ENCODE measurements at regions not wholly inside any gene's neighbourhood (a gene's known extent, or its start where the extent isn't known, plus 50 kb on each side); places are given as distances from the start of the nearest gene placed in this dataset.

DNA sequence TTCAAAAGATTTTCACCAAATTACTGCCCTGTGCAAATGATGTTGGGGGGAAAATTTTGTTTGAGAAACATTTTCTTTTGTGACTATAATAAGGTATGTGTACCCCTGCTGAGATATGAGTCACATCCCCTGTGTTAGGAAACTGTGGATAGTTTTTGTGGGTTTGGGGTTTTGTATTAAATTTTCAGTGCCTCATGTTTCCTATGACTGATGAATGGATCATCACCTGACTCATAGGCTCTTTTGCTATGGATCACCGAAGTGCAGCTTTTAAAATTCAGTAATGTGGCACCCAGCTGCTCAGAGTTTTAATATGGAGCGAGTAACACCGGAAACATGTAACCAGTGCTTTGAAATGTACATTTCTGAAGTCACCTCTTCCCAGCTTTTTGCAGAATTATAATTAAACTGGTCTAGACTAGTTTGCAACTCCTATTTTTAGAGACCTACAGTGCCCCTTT lies 167.4 kb upstream of the HMGA2 start:
- TF ChIP-seq FOXM1 (IDR thresholded peaks at IDR 0.05; ENCODE audit: borderline replicate concordance, low read depth): peak; percentile 100
- peak; percentile 100 for TF ChIP-seq EP300 (IDR thresholded peaks at IDR 0.05; ENCODE audit: borderline replicate concordance)
- peak; percentile 54; the same call in 1 of the 2 replicates for TF ChIP-seq CREB1 (IDR thresholded peaks at IDR 0.05; ENCODE audit: low read depth)
- peak; percentile 95 for TF ChIP-seq NFIC (IDR thresholded peaks at IDR 0.05)
- TF ChIP-seq TEAD4 (IDR thresholded peaks at IDR 0.05): peak; percentile 96
- 0 out of 2 replicates have a peak, but pooled peaks have one; percentile 27 for TF ChIP-seq TAF1 (IDR thresholded peaks at IDR 0.05; ENCODE audit: low read depth)
- peak; percentile 49; the same call in 1 of the 2 replicates for TF ChIP-seq YY1 (IDR thresholded peaks at IDR 0.05; ENCODE audit: low read depth)
- peak; percentile 99 for TF ChIP-seq TCF12 (IDR thresholded peaks at IDR 0.05; ENCODE audit: low read depth)
- peak; percentile 94 for TF ChIP-seq CEBPB (IDR thresholded peaks at IDR 0.05)
- TF ChIP-seq RAD21 (IDR thresholded peaks at IDR 0.05; ENCODE audit: low read depth): peak; percentile 38; the same call in 1 of the 2 replicates
- TF ChIP-seq ZBTB7A (IDR thresholded peaks at IDR 0.05; ENCODE audit: low read depth): no peak
- TF ChIP-seq, protein P1, sequence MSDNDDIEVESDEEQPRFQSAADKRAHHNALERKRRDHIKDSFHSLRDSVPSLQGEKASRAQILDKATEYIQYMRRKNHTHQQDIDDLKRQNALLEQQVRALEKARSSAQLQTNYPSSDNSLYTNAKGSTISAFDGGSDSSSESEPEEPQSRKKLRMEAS (IDR thresholded peaks at IDR 0.05): no peak; the same call in 1 of the 2 replicates
- TF ChIP-seq, protein P2, sequence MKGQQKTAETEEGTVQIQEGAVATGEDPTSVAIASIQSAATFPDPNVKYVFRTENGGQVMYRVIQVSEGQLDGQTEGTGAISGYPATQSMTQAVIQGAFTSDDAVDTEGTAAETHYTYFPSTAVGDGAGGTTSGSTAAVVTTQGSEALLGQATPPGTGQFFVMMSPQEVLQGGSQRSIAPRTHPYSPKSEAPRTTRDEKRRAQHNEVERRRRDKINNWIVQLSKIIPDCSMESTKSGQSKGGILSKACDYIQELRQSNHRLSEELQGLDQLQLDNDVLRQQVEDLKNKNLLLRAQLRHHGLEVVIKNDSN (IDR thresholded peaks at IDR 0.05): peak; percentile 66
- TF ChIP-seq EGR1 (IDR thresholded peaks at IDR 0.05): no peak
- TF ChIP-seq, protein P3, sequence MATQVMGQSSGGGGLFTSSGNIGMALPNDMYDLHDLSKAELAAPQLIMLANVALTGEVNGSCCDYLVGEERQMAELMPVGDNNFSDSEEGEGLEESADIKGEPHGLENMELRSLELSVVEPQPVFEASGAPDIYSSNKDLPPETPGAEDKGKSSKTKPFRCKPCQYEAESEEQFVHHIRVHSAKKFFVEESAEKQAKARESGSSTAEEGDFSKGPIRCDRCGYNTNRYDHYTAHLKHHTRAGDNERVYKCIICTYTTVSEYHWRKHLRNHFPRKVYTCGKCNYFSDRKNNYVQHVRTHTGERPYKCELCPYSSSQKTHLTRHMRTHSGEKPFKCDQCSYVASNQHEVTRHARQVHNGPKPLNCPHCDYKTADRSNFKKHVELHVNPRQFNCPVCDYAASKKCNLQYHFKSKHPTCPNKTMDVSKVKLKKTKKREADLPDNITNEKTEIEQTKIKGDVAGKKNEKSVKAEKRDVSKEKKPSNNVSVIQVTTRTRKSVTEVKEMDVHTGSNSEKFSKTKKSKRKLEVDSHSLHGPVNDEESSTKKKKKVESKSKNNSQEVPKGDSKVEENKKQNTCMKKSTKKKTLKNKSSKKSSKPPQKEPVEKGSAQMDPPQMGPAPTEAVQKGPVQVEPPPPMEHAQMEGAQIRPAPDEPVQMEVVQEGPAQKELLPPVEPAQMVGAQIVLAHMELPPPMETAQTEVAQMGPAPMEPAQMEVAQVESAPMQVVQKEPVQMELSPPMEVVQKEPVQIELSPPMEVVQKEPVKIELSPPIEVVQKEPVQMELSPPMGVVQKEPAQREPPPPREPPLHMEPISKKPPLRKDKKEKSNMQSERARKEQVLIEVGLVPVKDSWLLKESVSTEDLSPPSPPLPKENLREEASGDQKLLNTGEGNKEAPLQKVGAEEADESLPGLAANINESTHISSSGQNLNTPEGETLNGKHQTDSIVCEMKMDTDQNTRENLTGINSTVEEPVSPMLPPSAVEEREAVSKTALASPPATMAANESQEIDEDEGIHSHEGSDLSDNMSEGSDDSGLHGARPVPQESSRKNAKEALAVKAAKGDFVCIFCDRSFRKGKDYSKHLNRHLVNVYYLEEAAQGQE (IDR thresholded peaks at IDR 0.05; ENCODE audit: low read depth): peak; percentile 25; the same call in 1 of the 2 replicates

DNA sequence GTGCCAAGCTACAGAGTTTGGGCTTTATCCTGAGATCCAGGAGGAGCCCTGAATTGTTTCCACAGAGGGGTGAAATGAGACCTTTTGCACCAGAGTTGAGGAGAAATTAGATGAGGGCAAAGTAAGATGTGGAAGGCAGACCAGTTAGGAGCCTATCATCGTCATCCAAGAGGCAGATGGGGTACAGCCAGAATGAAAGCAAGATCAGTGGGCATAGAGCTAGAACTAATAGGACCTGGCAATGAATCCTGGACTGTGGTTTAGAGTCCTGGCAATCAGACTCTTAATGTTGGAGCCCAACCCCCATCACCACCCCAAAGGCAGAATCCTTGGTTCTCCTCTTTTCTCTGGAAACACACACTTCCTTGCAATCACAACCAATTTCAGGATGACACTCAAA lies 166.6 kb upstream of the HMGA2 start:
- TF ChIP-seq CEBPB (IDR thresholded peaks at IDR 0.05): no peak
- TF ChIP-seq, protein P1 (IDR thresholded peaks at IDR 0.05): 0 out of 2 replicates have a peak, but pooled peaks have one; percentile 10
- TF ChIP-seq NFIC (IDR thresholded peaks at IDR 0.05): peak; percentile 39; the same call in 1 of the 2 replicates
- no peak for TF ChIP-seq FOXM1 (IDR thresholded peaks at IDR 0.05; ENCODE audit: borderline replicate concordance, low read depth)
- TF ChIP-seq RAD21 (IDR thresholded peaks at IDR 0.05; ENCODE audit: low read depth): no peak
- TF ChIP-seq, protein P2 (IDR thresholded peaks at IDR 0.05): no peak

DNA sequence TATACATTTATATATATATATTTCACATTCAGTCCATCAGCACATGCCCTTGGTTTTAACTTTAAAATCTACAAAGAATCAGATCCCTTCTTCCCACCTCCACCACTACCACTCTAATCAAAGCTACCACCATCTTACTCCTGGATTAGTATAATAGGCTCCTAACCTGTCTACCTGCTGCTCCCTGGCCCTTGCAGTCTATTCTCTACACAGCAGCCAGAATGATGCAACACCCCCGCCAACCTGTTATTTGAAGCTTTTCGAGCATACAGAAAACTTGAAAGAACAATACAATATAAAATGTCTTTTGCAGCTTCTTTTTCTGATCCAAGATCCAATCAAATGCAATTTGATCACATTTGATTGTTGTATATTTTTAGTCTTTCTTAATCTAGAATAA lies 165.9 kb upstream of the HMGA2 start:
- TF ChIP-seq NFIC (IDR thresholded peaks at IDR 0.05): no peak
- TF ChIP-seq CREB1 (IDR thresholded peaks at IDR 0.05; ENCODE audit: low read depth): no peak
- no peak for TF ChIP-seq FOXM1 (IDR thresholded peaks at IDR 0.05; ENCODE audit: borderline replicate concordance, low read depth)
- peak; percentile 9; the same call in 1 of the 2 replicates for TF ChIP-seq RAD21 (IDR thresholded peaks at IDR 0.05; ENCODE audit: low read depth)
- no peak for TF ChIP-seq ZBTB7A (IDR thresholded peaks at IDR 0.05; ENCODE audit: low read depth)
- TF ChIP-seq, protein P2 (IDR thresholded peaks at IDR 0.05): no peak
- no peak for TF ChIP-seq EP300 (IDR thresholded peaks at IDR 0.05; ENCODE audit: borderline replicate concordance)
- no peak for TF ChIP-seq EGR1 (IDR thresholded peaks at IDR 0.05)
- TF ChIP-seq TAF1 (IDR thresholded peaks at IDR 0.05; ENCODE audit: low read depth): no peak
- no peak for TF ChIP-seq TCF12 (IDR thresholded peaks at IDR 0.05; ENCODE audit: low read depth)
- TF ChIP-seq, protein P1 (IDR thresholded peaks at IDR 0.05): peak; percentile 21; the same call in 1 of the 2 replicates
- TF ChIP-seq TEAD4 (IDR thresholded peaks at IDR 0.05): no peak
- peak; percentile 92 for TF ChIP-seq CEBPB (IDR thresholded peaks at IDR 0.05)
- TF ChIP-seq, protein P3 (IDR thresholded peaks at IDR 0.05; ENCODE audit: low read depth): no peak
- TF ChIP-seq YY1 (IDR thresholded peaks at IDR 0.05; ENCODE audit: low read depth): no peak

DNA sequence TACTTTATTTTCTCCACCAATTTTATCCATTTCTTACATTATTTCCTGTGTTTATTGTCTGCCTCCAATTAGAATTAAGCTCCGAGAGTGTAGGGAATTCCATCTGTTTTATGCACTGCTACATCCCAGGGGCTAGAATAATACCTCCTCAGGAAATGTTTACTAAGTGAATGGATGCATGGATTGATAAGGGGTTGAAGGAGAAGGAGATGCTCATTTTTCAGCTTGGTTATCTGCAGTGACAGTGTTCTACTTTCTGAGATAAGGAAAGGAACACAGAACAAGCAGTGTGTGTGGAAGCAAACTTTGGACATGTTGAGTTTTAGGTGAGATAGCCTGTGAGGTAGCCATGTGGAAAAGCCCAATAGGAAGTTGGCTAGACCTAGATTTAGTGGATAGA lies 164.6 kb upstream of the HMGA2 start:
- TF ChIP-seq NFIC (IDR thresholded peaks at IDR 0.05): no peak
- TF ChIP-seq TEAD4 (IDR thresholded peaks at IDR 0.05): no peak
- TF ChIP-seq, protein P2 (IDR thresholded peaks at IDR 0.05): no peak
- TF ChIP-seq, protein P3 (IDR thresholded peaks at IDR 0.05; ENCODE audit: low read depth): no peak
- TF ChIP-seq EP300 (IDR thresholded peaks at IDR 0.05; ENCODE audit: borderline replicate concordance): no peak
- no peak for TF ChIP-seq TCF12 (IDR thresholded peaks at IDR 0.05; ENCODE audit: low read depth)
- TF ChIP-seq CEBPB (IDR thresholded peaks at IDR 0.05): no peak
- TF ChIP-seq ZBTB7A (IDR thresholded peaks at IDR 0.05; ENCODE audit: low read depth): no peak
- no peak for TF ChIP-seq EGR1 (IDR thresholded peaks at IDR 0.05)
- no peak for TF ChIP-seq RAD21 (IDR thresholded peaks at IDR 0.05; ENCODE audit: low read depth)
- no peak for TF ChIP-seq CREB1 (IDR thresholded peaks at IDR 0.05; ENCODE audit: low read depth)
- no peak for TF ChIP-seq YY1 (IDR thresholded peaks at IDR 0.05; ENCODE audit: low read depth)
- no peak for TF ChIP-seq TAF1 (IDR thresholded peaks at IDR 0.05; ENCODE audit: low read depth)
- no peak for TF ChIP-seq FOXM1 (IDR thresholded peaks at IDR 0.05; ENCODE audit: borderline replicate concordance, low read depth)
- TF ChIP-seq, protein P1 (IDR thresholded peaks at IDR 0.05): no peak

All from Ishikawa (cell line).